ENCODE measurements at regions not wholly inside any gene's neighbourhood (a gene's known extent, or its start where the extent isn't known, plus 50 kb on each side); places are given as distances from the start of the nearest gene placed in this dataset.

DNA sequence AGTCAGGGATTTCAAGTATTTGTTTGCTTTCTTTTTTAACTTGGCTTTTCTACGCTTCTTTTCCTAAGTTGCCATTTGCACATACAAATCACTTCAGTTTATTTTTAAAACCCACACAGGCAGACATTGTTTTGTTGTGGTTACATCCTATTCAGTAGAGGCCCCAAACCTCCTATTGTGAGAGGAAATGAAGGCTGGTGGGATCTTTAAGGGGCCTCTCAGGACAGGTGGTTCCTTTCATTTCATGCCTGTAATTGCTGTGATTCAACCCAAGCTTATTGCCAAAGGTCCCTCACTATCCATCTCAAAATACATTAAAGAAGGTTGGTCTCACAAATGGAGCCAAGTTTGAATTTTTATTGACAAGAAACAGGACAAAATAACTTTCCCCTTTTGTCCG lies 257.1 kb downstream of the ADAMTS20 start:
- Histone ChIP-seq H3K36me3 (ENCODE audit: insufficient read depth, low read length) (no peaks in the 10 kb centered on the region), H4K20me1 (ENCODE audit: insufficient read depth) (no peaks in the 10 kb centered on the region), H3K27ac (ENCODE audit: low read length) (no peak overlapping the region), H2AFZ (ENCODE audit: low read depth, low read length) (no peak overlapping the region), H3K4me2 (ENCODE audit: low read length) (no peak overlapping the region), H3F3A (ENCODE audit: insufficient read depth, low read length, poor library complexity, severe bottlenecking) (no peaks in the 10 kb centered on the region), H3K9me3 (ENCODE audit: low read length) (no peaks in the 10 kb centered on the region), H3K27me3 (ENCODE audit: insufficient read depth, low read depth, low read length) (no peaks in the 10 kb centered on the region), H3K9me2 (ENCODE audit: insufficient read depth, low read length) (no peaks in the 10 kb centered on the region), H3K4me3 (ENCODE audit: low read length) (no peak overlapping the region), H3K79me2 (replicated peaks; ENCODE audit: insufficient read depth, low read length) (no peaks in the 10 kb centered on the region), H3K9ac (ENCODE audit: low read length) (no peak overlapping the region)
- TF ChIP-seq POLR2AphosphoS5 (IDR thresholded peaks at IDR 0.05) = no peak
- no peak for TF ChIP-seq EP300 (conservative IDR thresholded peaks at IDR 0.05; ENCODE audit: poor library complexity, severe bottlenecking)
- TF ChIP-seq REST (IDR thresholded peaks at IDR 0.05; ENCODE audit: borderline replicate concordance) = no peak
- TF ChIP-seq EZH2 (IDR thresholded peaks at IDR 0.05; ENCODE audit: borderline replicate concordance, insufficient read depth, low read length, poor library complexity, severe bottlenecking) = no peak
- no peak for TF ChIP-seq TAF1 (IDR thresholded peaks at IDR 0.05; ENCODE audit: low read depth)
- no peak for TF ChIP-seq RAD21 (conservative IDR thresholded peaks at IDR 0.05)
- TF ChIP-seq CTCF (IDR thresholded peaks at IDR 0.05; ENCODE audit: poor library complexity, severe bottlenecking) = no peak
- TF ChIP-seq MXI1 (conservative IDR thresholded peaks at IDR 0.05; ENCODE audit: poor library complexity, severe bottlenecking) = no peak
- no peak for TF ChIP-seq SMC3 (conservative IDR thresholded peaks at IDR 0.05; ENCODE audit: poor library complexity)

DNA sequence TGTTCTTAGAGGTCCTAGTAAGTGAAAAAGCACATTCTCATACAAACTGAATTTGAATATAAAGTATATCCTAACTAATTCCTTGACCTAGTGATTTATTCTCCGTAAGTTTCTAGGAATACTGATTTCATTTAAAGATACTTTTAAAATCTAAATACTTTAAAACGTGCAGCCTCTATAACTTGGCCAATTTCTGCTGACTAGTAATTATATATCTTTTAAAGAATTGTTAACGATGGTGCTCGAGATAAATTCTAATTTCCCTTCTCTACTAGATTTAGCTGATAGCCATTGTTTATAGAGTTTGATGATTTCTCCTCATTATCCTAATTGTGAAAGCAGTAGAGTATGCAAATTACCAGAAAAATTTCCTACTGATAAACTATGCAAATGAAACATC lies 257.9 kb downstream of the ADAMTS20 start:
- Histone ChIP-seq H4K20me1 (ENCODE audit: insufficient read depth) (no peaks in the 10 kb centered on the region), H3F3A (ENCODE audit: insufficient read depth, low read length, poor library complexity, severe bottlenecking) (no peaks in the 10 kb centered on the region), H3K79me2 (replicated peaks; ENCODE audit: insufficient read depth, low read length) (no peaks in the 10 kb centered on the region), H3K27me3 (ENCODE audit: insufficient read depth, low read depth, low read length) (no peaks in the 10 kb centered on the region), H3K4me3 (ENCODE audit: low read length) (no peak overlapping the region), H3K9ac (ENCODE audit: low read length) (no peak overlapping the region), H3K9me2 (ENCODE audit: insufficient read depth, low read length) (no peaks in the 10 kb centered on the region), H3K36me3 (ENCODE audit: insufficient read depth, low read length) (no peaks in the 10 kb centered on the region), H3K4me2 (ENCODE audit: low read length) (no peak overlapping the region), H3K27ac (ENCODE audit: low read length) (no peak overlapping the region), H3K9me3 (ENCODE audit: low read length) (no peaks in the 10 kb centered on the region), H2AFZ (ENCODE audit: low read depth, low read length) (no peak overlapping the region)
- TF ChIP-seq POLR2AphosphoS5 (IDR thresholded peaks at IDR 0.05) (no peak), SMC3 (conservative IDR thresholded peaks at IDR 0.05; ENCODE audit: poor library complexity) (no peak), EP300 (conservative IDR thresholded peaks at IDR 0.05; ENCODE audit: poor library complexity, severe bottlenecking) (no peak), RAD21 (conservative IDR thresholded peaks at IDR 0.05) (no peak), EZH2 (IDR thresholded peaks at IDR 0.05; ENCODE audit: borderline replicate concordance, insufficient read depth, low read length, poor library complexity, severe bottlenecking) (no peak), MXI1 (conservative IDR thresholded peaks at IDR 0.05; ENCODE audit: poor library complexity, severe bottlenecking) (no peak), CTCF (IDR thresholded peaks at IDR 0.05; ENCODE audit: poor library complexity, severe bottlenecking) (no peak), REST (IDR thresholded peaks at IDR 0.05; ENCODE audit: borderline replicate concordance) (no peak), TAF1 (IDR thresholded peaks at IDR 0.05; ENCODE audit: low read depth) (no peak)
